Activated T-cell treated with anti-CD3 and anti-CD28 coated beads, Interleukin-2, amount 50 U/mL, for 24 hours (primary cell): ENCODE measurements at regions not wholly inside any gene's neighbourhood (a gene's known extent, or its start where the extent isn't known, plus 50 kb on each side); places are given as distances from the start of the nearest gene placed in this dataset.

ENCODE experiments used
- DNase-seq: peaks from one replicate; pipeline ENCODE4 v3.0.0-alpha.2; 2020
- H3K27ac Mint-ChIP-seq: 2 replicates; pipeline ENCODE4 v1.8.0; 2020; ENCODE audit warnings: mild to moderate bottlenecking, mixed read lengths
- H3K27me3 Mint-ChIP-seq: 2 replicates; pipeline ENCODE4 v1.8.0; 2020; ENCODE audit warnings: mixed read lengths
- H3K36me3 Mint-ChIP-seq: 2 replicates; pipeline ENCODE4 v1.8.0; 2020; ENCODE audit warnings: low read depth, mixed read lengths
- H3K4me1 Mint-ChIP-seq: 2 replicates; pipeline ENCODE4 v1.8.0; 2020; ENCODE audit warnings: low read depth, mixed read lengths
- H3K4me3 Mint-ChIP-seq: 2 replicates; pipeline ENCODE4 v1.8.0; 2020; ENCODE audit warnings: mild to moderate bottlenecking, moderate library complexity, mixed read lengths
- H3K9me3 Mint-ChIP-seq: 2 replicates; pipeline ENCODE4 v1.8.0; 2020; ENCODE audit warnings: mixed read lengths

- Mint-ChIP-seq H3K36me3 (no peaks in the 10 kb centered on the region), H3K9me3 (no peaks in the 10 kb centered on the region), H3K4me1 (no peaks in the 10 kb centered on the region), H3K27ac (no peak overlapping the region), H3K27me3 (peaks cover 23% of the 10 kb centered on the region), H3K4me3 (no peak overlapping the region)
- no peak for DNase-seq
Measured at GRCh38 chr5:141800617-141801016, 77.6 kb downstream of the PCDH1 start.

- Mint-ChIP-seq H3K4me3 (no peak overlapping the region), H3K27ac (no peak overlapping the region), H3K9me3 (no peaks in the 10 kb centered on the region), H3K27me3 (peaks cover 13% of the 10 kb centered on the region), H3K36me3 (no peaks in the 10 kb centered on the region), H3K4me1 (no peaks in the 10 kb centered on the region)
- no peak for DNase-seq
Measured at GRCh38 chr5:141799507-141800167, 78.6 kb downstream of the PCDH1 start.

GRCh38 chr5:141797425-141797824 is 80.8 kb downstream of the PCDH1 start:
- H3K4me1 Mint-ChIP-seq: no peaks in the 10 kb centered on the region
- H3K9me3 Mint-ChIP-seq: no peaks in the 10 kb centered on the region
- H3K36me3 Mint-ChIP-seq: no peaks in the 10 kb centered on the region
- no peak for DNase-seq
- H3K27me3 Mint-ChIP-seq: peaks cover 5% of the 10 kb centered on the region
- no peak overlapping the region for H3K27ac Mint-ChIP-seq
- no peak overlapping the region for H3K4me3 Mint-ChIP-seq

GRCh38 chr5:141795421-141795820 is 82.8 kb downstream of the PCDH1 start:
- DNase-seq: no peak
- Mint-ChIP-seq H3K27me3 (peaks cover 5% of the 10 kb centered on the region), H3K27ac (no peak overlapping the region), H3K36me3 (no peaks in the 10 kb centered on the region), H3K4me1 (no peaks in the 10 kb centered on the region), H3K9me3 (no peaks in the 10 kb centered on the region), H3K4me3 (no peak overlapping the region)

GRCh38 chr5:141793881-141794280 is 84.3 kb downstream of the PCDH1 start:
- H3K9me3 Mint-ChIP-seq: no peaks in the 10 kb centered on the region
- DNase-seq: no peak

GRCh38 chr5:141793403-141793802 is 84.8 kb downstream of the PCDH1 start:
- H3K27ac Mint-ChIP-seq: no peak overlapping the region
- H3K9me3 Mint-ChIP-seq: no peaks in the 10 kb centered on the region
- peaks cover 11% of the 10 kb centered on the region for H3K27me3 Mint-ChIP-seq
- no peak for DNase-seq
- no peaks in the 10 kb centered on the region for H3K4me1 Mint-ChIP-seq
- no peak overlapping the region for H3K4me3 Mint-ChIP-seq
- no peaks in the 10 kb centered on the region for H3K36me3 Mint-ChIP-seq

More at GRCh38 chr5:141793881-141794280, 84.3 kb downstream of the PCDH1 start:
- Mint-ChIP-seq H3K27ac (no peak overlapping the region), H3K27me3 (peaks cover 10% of the 10 kb centered on the region), H3K36me3 (no peaks in the 10 kb centered on the region), H3K4me1 (no peaks in the 10 kb centered on the region), H3K4me3 (no peak overlapping the region)

- Mint-ChIP-seq H3K4me1 (no peaks in the 10 kb centered on the region), H3K9me3 (no peaks in the 10 kb centered on the region), H3K27me3 (peaks cover 19% of the 10 kb centered on the region), H3K36me3 (no peaks in the 10 kb centered on the region), H3K27ac (no peak overlapping the region), H3K4me3 (no peak overlapping the region)
- no peak for DNase-seq
Measured at GRCh38 chr5:141790630-141791029, 87.6 kb downstream of the PCDH1 start.

GRCh38 chr5:141789330-141789729 is 88.9 kb downstream of the PCDH1 start:
- Mint-ChIP-seq H3K9me3 (no peaks in the 10 kb centered on the region), H3K27me3 (peaks cover 19% of the 10 kb centered on the region), H3K36me3 (no peaks in the 10 kb centered on the region), H3K27ac (no peak overlapping the region), H3K4me1 (no peaks in the 10 kb centered on the region), H3K4me3 (no peak overlapping the region)
- no peak for DNase-seq

GRCh38 chr5:141788296-141788970 is 89.8 kb downstream of the PCDH1 start:
- no peak overlapping the region for H3K27ac Mint-ChIP-seq
- no peak overlapping the region for H3K4me3 Mint-ChIP-seq
- no peaks in the 10 kb centered on the region for H3K36me3 Mint-ChIP-seq
- no peaks in the 10 kb centered on the region for H3K9me3 Mint-ChIP-seq
- H3K27me3 Mint-ChIP-seq: peaks cover 19% of the 10 kb centered on the region
- no peaks in the 10 kb centered on the region for H3K4me1 Mint-ChIP-seq
- DNase-seq: no peak

GRCh38 chr5:141787376-141787775 is 90.8 kb downstream of the PCDH1 start:
- no peaks in the 10 kb centered on the region for H3K9me3 Mint-ChIP-seq
- H3K4me3 Mint-ChIP-seq: no peak overlapping the region
- no peak for DNase-seq
- no peaks in the 10 kb centered on the region for H3K36me3 Mint-ChIP-seq
- no peaks in the 10 kb centered on the region for H3K4me1 Mint-ChIP-seq
- H3K27ac Mint-ChIP-seq: no peak overlapping the region
- peaks cover 16% of the 10 kb centered on the region for H3K27me3 Mint-ChIP-seq

- H3K27ac Mint-ChIP-seq: no peak overlapping the region
- no peak overlapping the region for H3K4me3 Mint-ChIP-seq
- no peaks in the 10 kb centered on the region for H3K9me3 Mint-ChIP-seq
- H3K4me1 Mint-ChIP-seq: no peaks in the 10 kb centered on the region
- H3K36me3 Mint-ChIP-seq: no peaks in the 10 kb centered on the region
- DNase-seq: no peak
- H3K27me3 Mint-ChIP-seq: peaks cover 16% of the 10 kb centered on the region
Measured at GRCh38 chr5:141786700-141787099, 91.5 kb downstream of the PCDH1 start.

- Mint-ChIP-seq H3K27me3 (peaks cover 16% of the 10 kb centered on the region), H3K9me3 (no peaks in the 10 kb centered on the region), H3K36me3 (no peaks in the 10 kb centered on the region), H3K4me1 (no peaks in the 10 kb centered on the region), H3K27ac (no peak overlapping the region), H3K4me3 (no peak overlapping the region)
- DNase-seq: no peak
Measured at GRCh38 chr5:141785711-141786110, 92.5 kb downstream of the PCDH1 start.

- Mint-ChIP-seq H3K36me3 (no peaks in the 10 kb centered on the region), H3K4me3 (no peak overlapping the region), H3K4me1 (no peaks in the 10 kb centered on the region), H3K9me3 (no peaks in the 10 kb centered on the region), H3K27ac (no peak overlapping the region), H3K27me3 (peaks cover 16% of the 10 kb centered on the region)
- no peak for DNase-seq
Measured at GRCh38 chr5:141785135-141785534, 93.1 kb downstream of the PCDH1 start.

- Mint-ChIP-seq H3K27me3 (peaks cover 16% of the 10 kb centered on the region), H3K4me1 (no peaks in the 10 kb centered on the region), H3K9me3 (no peaks in the 10 kb centered on the region), H3K27ac (no peak overlapping the region), H3K36me3 (no peaks in the 10 kb centered on the region), H3K4me3 (no peak overlapping the region)
- DNase-seq: no peak
Measured at GRCh38 chr5:141784529-141784928, 93.7 kb downstream of the PCDH1 start.

- no peaks in the 10 kb centered on the region for H3K4me1 Mint-ChIP-seq
- DNase-seq: no peak
- no peaks in the 10 kb centered on the region for H3K36me3 Mint-ChIP-seq
- H3K27ac Mint-ChIP-seq: no peak overlapping the region
- peaks cover 11% of the 10 kb centered on the region for H3K27me3 Mint-ChIP-seq
- no peaks in the 10 kb centered on the region for H3K9me3 Mint-ChIP-seq
- H3K4me3 Mint-ChIP-seq: no peak overlapping the region
Measured at GRCh38 chr5:141783947-141784296, 94.3 kb downstream of the PCDH1 start.
